ENCODE measurements at regions not wholly inside any gene's neighbourhood (a gene's known extent, or its start where the extent isn't known, plus 50 kb on each side); places are given as distances from the start of the nearest gene placed in this dataset.

DNA sequence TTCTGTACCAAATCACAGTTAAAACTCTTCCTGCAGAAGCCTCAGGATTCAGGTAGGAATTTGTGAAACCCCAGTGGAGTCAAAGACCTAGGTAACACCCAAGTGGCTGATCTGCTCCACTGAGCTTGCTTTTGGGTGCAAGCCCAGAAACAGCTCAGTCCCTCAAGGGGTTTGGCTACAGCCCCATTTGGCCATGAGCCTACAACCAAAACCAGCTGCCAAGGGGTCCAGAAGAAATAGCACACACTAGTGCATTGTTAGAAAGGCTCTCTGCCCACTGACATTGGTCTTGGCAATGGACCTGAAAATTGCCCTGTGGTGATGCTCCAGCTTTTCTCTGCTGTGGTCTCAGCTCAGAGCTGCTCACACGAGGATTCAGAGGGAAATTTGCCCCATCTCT is 577.4 kb upstream of the INTU start:
- TF ChIP-seq YY1 (IDR thresholded peaks at IDR 0.05) (no peak), GABPA (IDR thresholded peaks at IDR 0.05 in 1 of 2, conservative IDR thresholded peaks at IDR 0.05 in 1 of 2) (no peak), HNF4A (conservative IDR thresholded peaks at IDR 0.05) (no peak), FOXA1 (IDR thresholded peaks at IDR 0.05) (no peak)
- TF ChIP-seq, protein P1, sequence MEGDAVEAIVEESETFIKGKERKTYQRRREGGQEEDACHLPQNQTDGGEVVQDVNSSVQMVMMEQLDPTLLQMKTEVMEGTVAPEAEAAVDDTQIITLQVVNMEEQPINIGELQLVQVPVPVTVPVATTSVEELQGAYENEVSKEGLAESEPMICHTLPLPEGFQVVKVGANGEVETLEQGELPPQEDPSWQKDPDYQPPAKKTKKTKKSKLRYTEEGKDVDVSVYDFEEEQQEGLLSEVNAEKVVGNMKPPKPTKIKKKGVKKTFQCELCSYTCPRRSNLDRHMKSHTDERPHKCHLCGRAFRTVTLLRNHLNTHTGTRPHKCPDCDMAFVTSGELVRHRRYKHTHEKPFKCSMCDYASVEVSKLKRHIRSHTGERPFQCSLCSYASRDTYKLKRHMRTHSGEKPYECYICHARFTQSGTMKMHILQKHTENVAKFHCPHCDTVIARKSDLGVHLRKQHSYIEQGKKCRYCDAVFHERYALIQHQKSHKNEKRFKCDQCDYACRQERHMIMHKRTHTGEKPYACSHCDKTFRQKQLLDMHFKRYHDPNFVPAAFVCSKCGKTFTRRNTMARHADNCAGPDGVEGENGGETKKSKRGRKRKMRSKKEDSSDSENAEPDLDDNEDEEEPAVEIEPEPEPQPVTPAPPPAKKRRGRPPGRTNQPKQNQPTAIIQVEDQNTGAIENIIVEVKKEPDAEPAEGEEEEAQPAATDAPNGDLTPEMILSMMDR (IDR thresholded peaks at IDR 0.05; ENCODE audit: low read depth, low read length, missing input control) = no peak
